Right atrium auricular region (tissue), 2 donors: ENCODE measurements at regions not wholly inside any gene's neighbourhood (a gene's known extent, or its start where the extent isn't known, plus 50 kb on each side); places are given as distances from the start of the nearest gene placed in this dataset.

ENCODE experiments used
- DNase-seq: peaks from one replicate; pipeline ENCODE4 v3.0.0-alpha.2; 2019; ENCODE audit warnings: low spot score
- H3K27ac ChIP-seq, 2 donors: fragments of 200-600 bp; sonication (generic); 1 replicate in 1 of 2; 2 replicates in 1 of 2; pipeline ENCODE4 v1.5.1; 2016 to 2019
- H3K27me3 ChIP-seq, 2 donors: fragments of 200-600 bp; sonication (generic); one replicate each; pipeline versions ENCODE4 v1.5.1 to v1.6.0; 2017 to 2019
- H3K36me3 ChIP-seq: fragments of 200-600 bp; sonication (generic); one replicate; pipeline ENCODE4 v1.5.1; 2016
- H3K4me1 ChIP-seq, 2 donors: fragments of 200-600 bp; sonication (generic); one replicate each; pipeline versions ENCODE4 v1.5.1 to v1.6.0; 2017 to 2019
- H3K4me3 ChIP-seq, 2 donors: fragments of 200-600 bp; sonication (generic); 1 replicate in 1 of 2; 2 replicates in 1 of 2; pipeline ENCODE4 v1.5.1; 2017 to 2019; ENCODE audit warnings: mild to moderate bottlenecking in 1 of 2, moderate library complexity in 1 of 2
- H3K9me3 ChIP-seq, 2 donors: fragments of 200-600 bp; sonication (generic); one replicate each; pipeline ENCODE4 v1.5.1; 2019
- CTCF ChIP-seq, 2 donors: fragments of 200-600 bp; sonication (generic); IDR thresholded peaks; one replicate each; pipeline ENCODE4 v1.5.1; 2019; ENCODE audit warnings: antibody characterized with exemption in 2 of 2

- H3K27ac ChIP-seq, result no peak overlapping the region
- no peaks in the 10 kb centered on the region for H3K4me1 ChIP-seq
- no peak for DNase-seq
- no peaks in the 10 kb centered on the region for H3K9me3 ChIP-seq
- H3K27me3 ChIP-seq, result no peaks in the 10 kb centered on the region
- no peaks in the 10 kb centered on the region for H3K36me3 ChIP-seq
- TF ChIP-seq CTCF (IDR thresholded peaks at IDR 0.05), result no peak
- H3K4me3 ChIP-seq, result no peak overlapping the region
Observed at GRCh38 chr14:22225516-22226140, 363.4 kb downstream of the DAD1 start.

GRCh38 chr14:22221508-22221907 lies 367.5 kb downstream of the DAD1 start:
- H3K27me3 ChIP-seq, result no peaks in the 10 kb centered on the region

GRCh38 chr14:22220427-22220826 lies 368.6 kb downstream of the DAD1 start:
- Histone ChIP-seq H3K9me3 (no peaks in the 10 kb centered on the region), H3K4me1 (no peaks in the 10 kb centered on the region), H3K27me3 (no peaks in the 10 kb centered on the region), H3K27ac (no peak overlapping the region), H3K4me3 (no peak overlapping the region), H3K36me3 (no peaks in the 10 kb centered on the region)
- no peak for TF ChIP-seq CTCF (IDR thresholded peaks at IDR 0.05)
- DNase-seq, result no peak

More at GRCh38 chr14:22221508-22221907, 367.5 kb downstream of the DAD1 start:
- Histone ChIP-seq H3K27ac (no peak overlapping the region), H3K36me3 (no peaks in the 10 kb centered on the region), H3K4me3 (no peak overlapping the region), H3K9me3 (no peaks in the 10 kb centered on the region), H3K4me1 (no peaks in the 10 kb centered on the region)
- TF ChIP-seq CTCF (IDR thresholded peaks at IDR 0.05), result no peak
- no peak for DNase-seq

- no peaks in the 10 kb centered on the region for H3K36me3 ChIP-seq
- H3K27ac ChIP-seq, result no peak overlapping the region
- H3K4me3 ChIP-seq, result no peak overlapping the region
- no peak for DNase-seq
- no peaks in the 10 kb centered on the region for H3K9me3 ChIP-seq
- no peak for TF ChIP-seq CTCF (IDR thresholded peaks at IDR 0.05)
- H3K4me1 ChIP-seq, result no peaks in the 10 kb centered on the region
- no peaks in the 10 kb centered on the region for H3K27me3 ChIP-seq
Observed at GRCh38 chr14:22218728-22219127, 370.3 kb downstream of the DAD1 start.

- H3K36me3 ChIP-seq, result no peaks in the 10 kb centered on the region
- H3K9me3 ChIP-seq, result no peaks in the 10 kb centered on the region
- no peaks in the 10 kb centered on the region for H3K4me1 ChIP-seq
- H3K27me3 ChIP-seq, result no peaks in the 10 kb centered on the region
- DNase-seq, result no peak
- H3K27ac ChIP-seq, result no peak overlapping the region
- H3K4me3 ChIP-seq, result no peak overlapping the region
- no peak for TF ChIP-seq CTCF (IDR thresholded peaks at IDR 0.05)
Observed at GRCh38 chr14:22213120-22213519, 375.9 kb downstream of the DAD1 start.

GRCh38 chr14:22210906-22211305 lies 378.1 kb downstream of the DAD1 start:
- Histone ChIP-seq H3K4me3 (no peak overlapping the region), H3K36me3 (no peaks in the 10 kb centered on the region), H3K27me3 (no peaks in the 10 kb centered on the region), H3K4me1 (no peaks in the 10 kb centered on the region), H3K9me3 (no peaks in the 10 kb centered on the region), H3K27ac (no peak overlapping the region)
- no peak for TF ChIP-seq CTCF (IDR thresholded peaks at IDR 0.05)
- DNase-seq, result no peak
